ENCODE measurements at regions not wholly inside any gene's neighbourhood (a gene's known extent, or its start where the extent isn't known, plus 50 kb on each side); places are given as distances from the start of the nearest gene placed in this dataset.

GRCh38 chr1:82329226-82329625, 528.5 kb downstream of the ADGRL2 start:
- no peak for TF ChIP-seq EP300 (IDR thresholded peaks at IDR 0.05)
- TF ChIP-seq CTCF (IDR thresholded peaks at IDR 0.05), result no peak
- no peak for TF ChIP-seq POLR2A (IDR thresholded peaks at IDR 0.05)

Measured in suprapubic skin (tissue), 3 donors.